Fibroblast of skin of scalp (primary cell): ENCODE measurements at regions not wholly inside any gene's neighbourhood (a gene's known extent, or its start where the extent isn't known, plus 50 kb on each side); places are given as distances from the start of the nearest gene placed in this dataset.
A peak's percentile ranks its signal among the peaks of the same experiment; 100 is the strongest.

Source experiments
- DNase-seq: peaks from one replicate; pipeline ENCODE4 v3.0.0-alpha.2; 2013

GRCh38 chr4:174438711-174439110 lies 83.6 kb downstream of the HPGD start:
- DNase-seq = no peak

- peak; percentile 4 for DNase-seq
Measured at GRCh38 chr4:174437749-174438148, 84.5 kb downstream of the HPGD start.

DNA sequence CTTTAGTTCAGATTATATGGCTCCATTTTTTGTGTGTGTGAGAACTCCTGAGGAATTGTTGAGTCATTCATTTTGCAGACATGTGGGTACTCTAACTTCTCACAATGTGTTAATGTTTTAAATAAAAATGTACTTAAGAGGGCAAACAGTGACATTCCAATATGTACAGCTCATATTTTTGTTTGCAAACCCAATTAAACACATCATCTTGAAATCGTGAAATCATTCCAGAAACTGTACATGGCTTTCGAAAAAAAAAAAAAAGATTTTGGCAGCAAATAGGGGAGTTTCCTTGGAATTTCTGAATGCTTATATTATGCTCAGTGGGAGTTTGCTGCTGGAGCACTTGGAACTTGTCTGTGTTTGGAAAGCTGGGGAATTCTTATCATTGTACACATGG lies 85.0 kb downstream of the HPGD start:
- DNase-seq = peak; percentile 73

DNA sequence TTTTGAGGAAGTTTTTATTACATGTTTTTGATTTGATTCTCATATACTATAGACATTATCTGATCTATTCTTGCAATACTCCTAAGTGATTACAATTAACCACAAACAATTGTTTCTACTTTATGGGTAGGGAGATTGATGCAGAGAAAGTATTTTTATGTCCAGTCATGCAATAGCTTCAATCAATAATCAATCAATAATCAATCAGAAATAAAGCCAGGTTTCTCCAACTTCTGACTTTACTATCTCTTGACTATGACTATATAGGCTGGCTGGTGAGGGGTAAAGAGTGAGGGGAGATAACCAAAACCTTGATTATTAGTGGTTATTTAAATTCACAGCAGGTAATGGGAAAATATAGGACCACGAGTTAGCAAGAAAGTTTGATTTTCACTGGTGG lies 85.9 kb downstream of the HPGD start:
- no peak for DNase-seq

DNA sequence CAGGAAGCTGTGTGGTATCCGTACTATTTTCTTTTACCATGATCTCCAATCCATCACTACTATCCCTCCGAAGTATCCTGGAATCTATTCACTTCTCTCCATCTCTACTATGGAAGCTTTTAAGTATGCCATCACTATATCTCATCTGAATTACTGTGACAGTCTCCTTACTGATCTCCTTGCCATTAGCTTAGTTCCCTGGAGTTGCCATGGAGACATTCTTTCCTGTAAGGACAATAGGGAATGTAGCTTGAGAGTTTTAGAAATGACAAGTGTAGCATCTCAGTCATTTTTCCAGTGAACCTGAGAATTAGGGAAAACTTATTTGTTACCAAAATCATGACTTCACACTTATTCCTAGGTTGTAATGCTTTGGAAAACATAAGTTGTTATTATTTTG lies 86.3 kb downstream of the HPGD start:
- no peak for DNase-seq

DNA sequence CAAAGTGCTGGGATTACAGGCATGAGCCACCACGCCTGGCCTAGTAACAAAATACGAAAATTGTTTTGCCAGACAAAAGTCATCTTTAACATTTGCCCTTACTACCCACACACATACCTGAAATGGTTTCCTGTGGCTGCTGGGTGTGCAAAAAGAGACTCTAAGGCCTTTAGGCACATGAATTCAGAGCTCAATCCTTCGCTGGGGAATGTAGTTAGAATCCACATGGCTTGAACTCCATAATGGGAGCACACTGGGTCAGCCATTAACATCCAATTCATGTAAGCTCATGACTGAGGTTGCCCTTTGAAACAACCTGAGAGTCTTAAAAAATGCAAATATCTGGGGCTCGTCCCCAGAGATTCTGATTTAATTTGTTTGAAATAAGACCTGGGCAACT lies 87.8 kb downstream of the HPGD start:
- no peak for DNase-seq

DNA sequence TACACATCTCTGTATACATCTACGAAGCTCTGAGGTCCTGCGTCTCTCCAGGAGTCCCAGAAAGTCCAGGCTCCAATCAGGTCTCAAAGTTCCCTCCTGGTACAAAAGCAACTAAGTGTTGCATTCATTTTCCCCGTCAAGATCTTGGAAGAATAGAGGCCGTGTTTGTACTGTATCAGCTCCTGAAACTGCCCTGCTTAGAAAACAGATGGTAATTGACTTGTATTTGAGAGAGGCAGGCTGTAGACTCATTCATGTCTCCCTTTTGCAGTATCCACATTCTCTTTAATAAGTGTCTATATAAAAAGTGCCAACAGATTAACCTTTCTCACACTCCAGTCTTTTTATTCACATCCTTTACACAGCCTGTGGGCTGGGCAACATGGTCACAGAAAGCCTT lies 91.7 kb downstream of the HPGD start:
- no peak for DNase-seq

GRCh38 chr4:174429701-174430410 lies 92.4 kb downstream of the HPGD start:
- no peak for DNase-seq

DNA sequence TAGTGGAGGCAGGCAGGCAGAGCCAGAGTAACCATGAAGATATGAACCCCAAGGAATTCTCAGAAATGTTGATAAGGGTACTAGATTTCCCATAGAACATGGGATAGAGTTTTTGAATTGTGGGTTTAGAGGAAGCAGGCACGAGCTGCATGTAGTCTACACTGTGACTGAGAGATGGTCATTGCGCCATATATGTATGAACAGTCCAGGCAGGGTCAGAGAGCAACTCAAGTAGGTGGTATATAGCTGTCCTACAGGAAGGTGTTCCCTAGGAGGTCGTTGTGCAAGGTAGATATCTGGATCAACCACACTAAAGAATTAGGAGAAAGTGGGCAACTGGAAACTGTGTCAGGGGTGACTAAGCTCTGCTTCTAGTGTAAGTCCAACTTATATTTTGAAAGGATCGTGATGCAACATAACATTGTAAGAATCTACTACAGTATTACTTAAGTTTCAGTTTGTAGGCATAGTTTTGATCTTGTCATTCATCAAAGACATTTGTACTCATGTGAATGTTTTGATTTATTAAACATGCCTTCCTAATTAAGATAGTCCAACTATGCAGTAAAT lies 94.6 kb downstream of the HPGD start:
- DNase-seq = no peak

DNA sequence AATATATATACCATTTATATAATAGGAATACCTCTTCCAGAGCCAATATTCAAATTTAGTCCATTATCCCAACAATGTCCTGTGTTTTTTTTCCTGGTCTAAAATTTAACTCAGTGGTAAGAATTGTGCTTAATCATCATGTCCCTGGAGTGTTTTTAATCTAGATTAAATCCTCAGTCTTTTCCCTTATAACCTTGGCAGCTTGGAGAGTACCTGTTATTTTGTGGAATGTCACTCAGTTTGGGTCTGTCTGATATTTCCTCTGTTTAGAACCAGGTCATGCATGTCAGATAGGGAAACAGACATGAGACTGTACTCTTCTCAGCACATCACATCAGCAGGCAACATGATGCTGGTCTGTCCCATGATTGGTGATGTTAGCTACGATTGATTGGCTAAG lies 96.6 kb downstream of the HPGD start:
- DNase-seq = no peak

DNA sequence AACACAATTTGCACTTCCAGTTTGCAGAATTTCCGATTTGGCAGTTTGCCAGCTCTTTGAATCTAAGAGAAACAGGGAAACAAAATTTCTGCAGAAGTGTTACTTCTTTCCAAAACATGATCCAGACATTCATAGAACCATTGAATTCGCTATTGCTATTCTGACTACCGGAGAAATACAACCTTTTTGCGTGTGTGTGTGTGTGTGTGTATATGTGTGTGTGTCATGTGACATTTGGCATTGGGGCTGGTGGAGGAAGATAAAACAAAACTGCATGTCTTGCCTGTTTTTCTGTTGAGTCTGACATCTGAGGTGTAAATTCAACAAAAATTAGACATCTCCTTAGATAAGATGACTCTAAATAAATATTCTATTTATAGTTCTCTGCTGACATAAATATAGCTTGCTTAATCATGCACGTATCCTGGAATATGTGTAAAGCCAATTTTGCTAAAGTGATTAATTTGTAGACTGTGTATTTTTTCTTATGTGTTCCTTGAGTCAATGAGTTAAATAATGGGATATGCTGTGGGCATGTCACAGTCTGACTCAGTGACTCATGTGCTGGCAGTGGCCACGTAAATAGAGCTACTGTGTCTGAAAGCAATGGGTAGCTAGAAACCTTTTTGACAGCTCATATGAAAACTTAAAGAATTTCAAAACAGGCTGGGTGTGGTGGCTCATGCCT lies 98.9 kb downstream of the HPGD start:
- DNase-seq = peak; percentile 51

DNA sequence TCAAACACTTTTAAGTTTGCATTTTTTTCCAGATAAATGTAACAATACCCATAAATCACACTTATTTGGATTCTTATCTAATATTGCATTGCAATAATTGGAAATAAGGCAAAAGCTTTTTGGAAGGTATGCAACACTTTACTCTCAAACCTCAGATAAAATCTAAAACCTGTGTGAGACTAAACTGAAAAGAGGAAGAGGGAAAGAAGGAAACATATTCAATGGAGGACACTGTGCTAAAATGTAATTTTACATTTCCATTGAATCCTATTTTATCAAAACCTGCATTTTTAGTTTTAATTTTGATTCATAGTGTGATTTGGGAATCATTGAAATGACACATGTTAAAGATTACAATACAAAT lies 99.4 kb downstream of the HPGD start:
- no peak for DNase-seq

DNA sequence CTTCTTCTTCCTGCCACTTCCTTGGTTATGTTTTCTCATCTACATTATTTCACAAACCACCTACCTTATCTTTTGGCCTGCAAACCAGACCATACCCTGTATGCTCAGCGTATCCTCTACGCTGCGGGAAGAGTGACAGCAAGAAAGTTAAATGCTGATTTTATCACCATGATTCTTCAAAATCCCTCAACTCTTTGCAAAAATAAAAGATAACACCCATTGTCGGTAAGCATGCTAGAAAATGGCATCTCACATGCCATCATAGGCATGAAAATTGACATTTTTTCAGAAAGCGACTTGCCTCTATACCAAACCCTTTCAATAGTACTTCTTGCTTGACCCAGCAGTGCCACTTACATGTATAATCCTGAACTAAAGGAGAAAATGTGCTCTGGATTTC lies 102.0 kb downstream of the HPGD start:
- no peak for DNase-seq

GRCh38 chr4:174418640-174419212 lies 103.6 kb downstream of the HPGD start:
- no peak for DNase-seq

- no peak for DNase-seq
Measured at GRCh38 chr4:174408841-174409552, 113.3 kb downstream of the HPGD start.

GRCh38 chr4:174406383-174406782 lies 115.9 kb downstream of the HPGD start:
- no peak for DNase-seq

DNA sequence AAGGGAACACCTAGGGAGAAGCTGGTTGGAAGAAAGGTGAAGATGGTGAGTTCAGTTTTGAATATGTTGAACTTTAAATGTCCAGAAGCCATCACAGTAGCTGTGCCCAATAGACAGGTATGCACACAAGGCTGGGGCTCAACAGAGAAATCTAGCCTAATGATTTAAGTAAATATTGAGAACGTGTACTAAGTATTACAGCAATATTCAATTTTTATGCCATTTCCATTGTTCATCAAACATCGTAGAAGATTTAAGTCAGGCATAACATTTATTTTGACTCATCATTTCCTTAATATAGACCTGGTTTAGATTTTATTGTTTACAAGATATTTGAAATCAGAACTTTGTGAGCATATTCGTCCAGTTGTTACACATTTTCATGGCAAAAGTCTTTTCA lies 116.4 kb downstream of the HPGD start:
- DNase-seq = no peak

DNA sequence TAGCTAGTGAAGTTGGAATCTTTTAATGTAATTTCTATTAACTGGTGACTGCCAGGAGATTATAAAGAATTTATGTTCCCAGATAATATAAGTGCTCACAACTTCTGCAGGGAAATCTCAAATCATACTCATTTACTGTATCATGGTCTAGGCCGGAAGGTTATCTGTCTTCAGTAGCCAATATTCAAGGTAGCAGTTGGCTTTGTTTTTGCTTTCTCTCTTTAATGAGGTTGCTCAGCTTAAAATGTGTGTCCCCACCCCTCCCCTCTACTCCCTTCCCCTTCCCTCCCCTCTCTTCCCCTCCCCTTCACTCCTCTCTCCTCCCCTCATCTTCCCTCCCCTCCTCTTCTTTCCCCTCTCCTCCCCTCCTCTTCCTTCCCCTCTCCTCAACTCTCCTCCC lies 117.6 kb downstream of the HPGD start:
- DNase-seq = no peak

GRCh38 chr4:174403177-174403543 lies 119.1 kb downstream of the HPGD start:
- no peak for DNase-seq

GRCh38 chr4:174402470-174403176 lies 118.9 kb downstream of the CEP44 start:
- no peak for DNase-seq

DNA sequence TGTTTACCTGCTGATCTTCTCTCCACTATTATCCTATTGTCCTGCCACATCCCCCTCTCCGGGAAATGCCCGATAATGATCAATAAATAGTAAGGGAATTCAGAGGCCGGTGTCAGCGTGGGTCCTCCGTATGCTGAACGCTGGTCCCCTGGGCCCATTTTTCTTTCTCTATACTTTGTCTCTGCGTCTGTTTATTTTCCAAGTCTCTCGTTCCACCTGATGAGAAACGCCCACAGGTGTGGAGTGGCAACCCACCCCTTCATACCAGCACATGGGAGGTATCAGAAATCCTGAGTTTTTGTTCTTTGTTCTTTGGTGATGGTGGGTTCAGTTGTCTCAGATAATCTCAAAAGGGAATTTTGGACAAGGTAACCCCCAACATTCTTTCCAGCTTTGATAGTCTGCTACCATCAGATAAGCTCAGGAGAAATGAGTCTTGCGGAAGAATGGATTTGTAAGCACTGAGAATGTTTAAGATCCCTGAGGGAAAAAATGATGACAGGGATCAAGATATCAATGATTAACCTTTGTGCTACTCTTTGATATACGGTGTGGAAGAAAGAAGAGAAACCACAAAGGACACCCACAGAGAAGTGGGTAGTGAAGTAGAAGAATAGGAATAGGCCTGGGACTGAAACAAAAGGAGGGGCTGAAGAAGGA lies 117.9 kb downstream of the CEP44 start:
- DNase-seq = no peak
